ENCODE measurements at regions not wholly inside any gene's neighbourhood (a gene's known extent, or its start where the extent isn't known, plus 50 kb on each side); places are given as distances from the start of the nearest gene placed in this dataset.
"Not testable (repeated sequence)": the region's sequence is repeated elsewhere in the genome, so short reads cannot be mapped to it uniquely, and the experiment has no call there.

DNA sequence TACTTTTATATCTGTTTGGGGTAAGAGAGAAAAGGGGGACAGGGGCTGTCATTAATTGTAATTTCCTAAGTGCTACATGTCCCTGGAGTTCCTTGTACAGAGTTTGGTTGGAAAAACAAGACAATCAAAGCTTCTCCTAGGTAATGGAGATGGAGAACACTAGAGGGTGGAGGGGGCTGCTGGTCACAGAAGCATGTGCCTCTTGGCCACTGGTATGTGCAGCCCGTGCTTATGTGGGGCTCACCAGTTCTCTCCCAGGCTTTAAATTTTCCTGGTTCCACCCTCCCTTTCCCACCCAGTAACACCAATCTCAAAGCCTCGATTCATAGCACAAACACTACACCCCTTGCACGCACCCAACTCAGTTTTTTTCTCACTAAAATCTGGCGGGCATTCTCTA, 165.6 kb downstream of the SAMD5 start:
- no peak for DNase-seq

DNA sequence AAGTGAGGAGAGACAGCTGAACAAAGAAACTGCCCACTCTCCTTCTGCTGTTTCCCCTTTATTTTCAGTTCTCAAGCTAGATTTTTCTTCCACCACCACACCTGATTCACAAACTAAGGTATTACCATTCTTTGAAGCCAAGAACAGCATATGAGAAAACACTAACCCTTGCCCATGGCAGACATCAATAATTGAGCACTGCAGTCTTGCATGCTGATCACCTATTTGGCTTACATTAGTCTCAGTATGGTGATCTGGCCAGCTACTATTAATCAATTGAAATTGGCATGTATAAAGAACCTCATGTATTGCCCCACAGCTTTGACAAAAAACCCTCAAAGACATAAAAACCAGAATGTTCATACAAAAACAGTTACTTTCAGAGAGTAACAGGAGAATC, 166.3 kb downstream of the SAMD5 start:
- DNase-seq, result no peak

DNA sequence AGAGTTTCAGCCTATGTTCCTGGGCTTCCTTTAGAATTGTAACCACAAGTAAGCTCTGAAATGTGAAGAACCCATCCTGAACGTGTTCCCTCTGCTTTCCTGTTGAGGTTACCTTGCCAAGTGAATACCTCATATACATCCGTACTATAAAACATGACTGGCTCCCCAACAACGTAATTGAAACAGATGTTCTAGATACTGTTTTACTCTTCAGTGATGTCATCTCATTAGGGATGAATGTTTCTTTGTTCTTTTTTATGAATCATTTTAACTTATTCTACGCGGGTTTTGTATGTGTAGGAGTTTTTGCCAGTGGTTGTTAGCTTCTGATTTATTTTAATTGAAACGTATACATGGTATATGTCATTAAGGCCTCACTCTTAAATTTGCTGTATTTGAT, 166.8 kb downstream of the SAMD5 start:
- no peak for DNase-seq

DNA sequence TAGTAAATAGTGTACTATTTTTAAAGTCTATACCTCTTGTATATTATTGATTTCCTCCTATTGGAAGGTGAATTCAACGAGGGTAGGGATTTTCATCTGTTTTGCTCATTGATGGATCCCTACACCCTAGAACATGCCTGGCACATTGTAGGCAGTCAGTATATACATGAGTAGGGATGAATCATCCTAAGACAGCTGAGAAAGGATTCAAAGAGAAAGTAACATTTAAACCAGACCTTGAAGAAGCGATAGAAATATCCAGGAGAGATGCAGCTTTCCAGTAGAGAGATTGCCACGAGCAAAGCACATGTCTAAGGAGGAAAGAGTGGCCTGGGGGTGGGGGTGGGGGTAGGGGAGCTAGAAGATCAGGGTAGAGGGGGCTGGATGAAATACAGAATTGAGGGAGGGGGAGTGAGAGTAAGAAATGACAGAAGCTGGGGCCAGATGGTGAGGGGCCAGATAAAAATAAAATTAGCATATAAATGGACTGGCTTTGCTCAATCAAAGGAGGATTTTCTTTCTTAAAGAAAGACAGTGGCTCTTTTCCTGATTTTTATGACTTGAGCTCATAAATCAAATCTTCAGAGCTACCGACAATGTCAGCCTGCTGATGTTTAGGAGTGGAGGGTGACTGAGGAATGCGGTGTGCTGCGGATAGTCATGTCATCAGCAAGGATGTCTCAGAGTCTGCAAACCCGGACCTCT, 168.2 kb downstream of the SAMD5 start:
- no peak for DNase-seq

DNA sequence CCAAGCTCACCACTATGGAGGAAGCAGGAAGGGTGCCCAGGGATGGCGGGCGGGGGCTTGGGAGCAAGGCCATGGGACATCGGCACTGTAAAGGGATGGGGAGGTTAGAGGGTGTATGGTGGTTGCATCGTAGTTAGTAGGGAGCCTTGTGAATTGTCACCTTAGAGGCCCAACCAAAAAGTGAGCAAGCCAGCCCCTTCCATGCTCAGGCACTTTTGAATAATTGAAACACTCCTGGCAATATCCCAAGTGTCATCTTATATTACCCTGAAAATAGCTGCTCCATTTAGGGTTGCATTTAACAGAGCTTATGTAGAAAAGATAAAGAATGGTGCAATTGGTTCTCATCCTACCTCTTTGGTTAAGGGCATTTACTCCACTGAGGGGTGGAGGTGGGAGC, 169.2 kb downstream of the SAMD5 start:
- no peak for DNase-seq

DNA sequence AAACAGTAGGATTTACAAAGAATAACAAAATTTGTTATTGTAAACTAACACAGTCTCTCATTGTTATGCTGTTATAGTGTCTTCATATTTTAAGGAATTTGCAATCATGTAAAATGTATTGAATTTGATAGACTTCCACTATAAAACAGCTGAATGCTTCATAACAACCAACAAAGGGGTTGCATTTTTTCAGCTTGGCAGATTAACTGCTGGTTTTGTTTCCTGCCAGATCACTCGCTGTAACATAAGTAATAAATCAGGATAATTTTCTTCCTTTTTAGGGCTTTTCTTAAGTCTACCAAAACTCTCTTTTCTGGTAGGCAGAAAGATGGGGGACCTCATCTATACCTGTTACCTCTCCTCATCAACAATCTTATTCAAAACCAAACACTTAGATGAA, 169.8 kb downstream of the SAMD5 start:
- DNase-seq, result no peak

DNA sequence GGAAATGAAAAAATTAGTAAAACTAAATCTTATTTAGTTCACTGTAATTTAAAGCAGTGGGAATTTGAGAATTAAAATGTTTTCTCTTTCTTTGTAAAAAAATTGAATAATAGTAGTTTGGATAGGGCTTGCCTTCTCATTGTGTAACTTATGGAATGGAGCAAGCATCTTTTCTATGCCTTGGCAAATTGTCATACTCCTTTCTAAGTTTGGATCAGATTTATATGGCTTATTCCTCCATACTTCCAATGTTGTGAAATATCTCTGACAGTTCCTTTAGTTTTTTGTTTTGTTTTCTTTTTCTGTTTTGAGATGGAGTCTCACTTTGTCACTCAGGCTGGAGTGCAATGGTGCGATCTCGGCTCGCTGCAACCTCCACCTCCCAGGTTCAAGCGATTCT, 176.4 kb downstream of the SAMD5 start:
- no peak for DNase-seq

DNA sequence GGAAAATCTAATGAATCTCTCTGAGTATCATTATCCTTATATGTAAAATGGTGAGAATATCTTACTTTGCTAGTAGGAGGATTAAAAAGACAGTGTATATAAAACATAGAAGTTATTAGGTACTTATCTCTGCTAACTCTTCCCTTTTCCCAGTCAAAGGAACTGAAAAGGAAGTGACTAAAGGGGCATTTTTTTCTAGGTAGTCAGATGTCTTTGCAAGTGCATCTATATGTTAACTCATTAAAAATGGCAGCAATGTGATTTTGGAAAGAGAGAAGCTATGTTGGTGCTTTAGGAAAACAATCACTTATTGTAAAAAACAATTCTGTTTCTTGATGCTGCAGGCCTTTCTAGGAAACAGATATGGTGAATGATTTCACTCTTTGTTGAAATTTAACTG, 180.9 kb downstream of the SAMD5 start:
- DNase-seq, result no peak

DNA sequence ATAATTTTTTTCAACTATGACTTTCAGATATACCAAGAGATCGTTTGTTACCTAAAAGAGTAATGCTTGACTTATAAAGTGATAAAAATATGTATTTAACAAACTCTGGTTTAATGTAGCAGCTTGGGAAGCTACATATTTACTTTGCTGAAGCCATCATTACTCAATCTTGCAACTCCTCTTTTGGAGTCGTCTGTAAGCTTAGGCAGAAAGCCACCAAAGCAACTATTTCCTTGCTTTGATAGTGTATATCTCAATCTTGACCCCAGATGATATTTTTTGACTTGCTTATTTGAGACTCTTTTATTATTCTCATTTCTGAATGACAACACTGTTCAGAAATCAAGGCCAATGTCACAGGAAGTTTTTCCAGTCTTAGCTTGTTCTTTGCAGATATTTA, 183.0 kb downstream of the SAMD5 start:
- no peak for DNase-seq

DNA sequence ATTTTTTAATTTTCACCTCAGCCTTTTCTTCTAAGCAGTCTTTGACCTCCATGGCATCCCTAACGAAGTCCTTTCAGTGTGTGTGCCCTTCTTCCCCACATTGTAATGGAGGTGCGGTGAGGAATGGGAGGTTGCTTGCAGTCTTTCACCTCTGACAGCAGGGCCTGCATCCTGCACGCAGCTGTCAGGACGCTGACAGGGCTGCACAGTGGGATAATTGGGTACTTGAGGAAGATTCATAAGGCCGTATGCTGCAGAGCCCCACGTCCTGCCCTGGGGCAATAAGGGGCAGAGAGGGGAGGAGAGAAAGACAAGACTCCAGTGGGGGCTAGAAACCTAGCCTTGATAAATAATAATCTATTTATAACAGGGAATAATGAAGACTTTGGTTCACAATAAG, 184.7 kb downstream of the SAMD5 start:
- no peak for DNase-seq

DNA sequence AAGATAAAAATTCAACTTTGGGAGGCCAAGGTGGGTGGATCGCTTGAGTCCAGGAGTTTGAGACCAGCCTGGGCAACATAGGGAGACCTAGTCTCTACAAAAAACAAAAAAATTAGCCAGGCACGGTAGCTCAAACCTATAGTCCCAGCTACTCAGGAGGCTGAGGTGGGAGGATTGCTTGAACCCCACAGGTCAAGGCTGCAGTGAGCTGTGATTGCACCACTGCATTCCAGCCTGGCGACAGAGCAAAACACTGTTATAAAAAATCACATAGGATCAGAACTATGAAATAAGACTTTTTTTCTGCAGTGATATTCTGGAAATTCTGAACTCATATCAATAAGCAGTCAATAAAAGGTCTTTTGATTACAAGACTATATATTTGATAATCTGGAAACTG, 186.1 kb downstream of the SAMD5 start:
- DNase-seq, result not testable (repeated sequence)

DNA sequence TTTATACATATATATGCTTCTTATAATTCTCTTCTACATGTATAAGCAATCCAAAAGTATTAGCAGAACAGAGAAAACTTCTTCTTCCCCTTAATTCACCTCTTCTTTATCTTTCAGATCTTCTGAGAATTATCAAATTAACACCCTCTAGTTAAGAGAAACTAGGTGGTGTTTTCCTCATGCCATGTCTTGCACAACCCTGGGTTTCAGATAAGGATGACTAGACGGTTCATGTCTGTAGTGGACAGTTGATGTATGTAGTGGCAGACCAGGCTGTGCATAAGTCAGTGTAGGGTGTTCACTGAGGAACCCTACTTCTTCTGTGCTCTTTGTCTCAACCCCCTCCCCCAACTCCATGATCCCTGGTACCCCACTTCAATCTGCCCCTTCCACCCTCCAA, 187.3 kb downstream of the SAMD5 start:
- DNase-seq, result no peak

DNA sequence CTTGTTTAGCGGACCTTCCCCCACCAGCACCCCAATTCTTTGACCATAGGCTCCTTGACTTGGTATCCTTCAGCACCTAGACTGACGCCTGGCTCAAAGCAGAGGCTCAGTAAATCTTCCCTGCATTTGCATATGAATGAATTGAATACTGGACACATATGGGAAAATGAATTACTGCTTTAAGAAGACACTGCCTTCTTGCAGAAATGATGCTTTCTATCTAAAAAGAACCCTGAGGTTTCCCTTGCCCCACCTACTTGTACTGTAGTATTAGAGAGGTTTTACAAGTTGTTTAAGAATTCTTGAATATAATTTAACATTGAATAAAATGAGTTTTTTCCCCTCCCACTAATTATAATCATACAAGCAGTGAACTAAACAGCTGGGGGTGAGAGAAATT, 190.7 kb downstream of the SAMD5 start:
- no peak for DNase-seq

DNA sequence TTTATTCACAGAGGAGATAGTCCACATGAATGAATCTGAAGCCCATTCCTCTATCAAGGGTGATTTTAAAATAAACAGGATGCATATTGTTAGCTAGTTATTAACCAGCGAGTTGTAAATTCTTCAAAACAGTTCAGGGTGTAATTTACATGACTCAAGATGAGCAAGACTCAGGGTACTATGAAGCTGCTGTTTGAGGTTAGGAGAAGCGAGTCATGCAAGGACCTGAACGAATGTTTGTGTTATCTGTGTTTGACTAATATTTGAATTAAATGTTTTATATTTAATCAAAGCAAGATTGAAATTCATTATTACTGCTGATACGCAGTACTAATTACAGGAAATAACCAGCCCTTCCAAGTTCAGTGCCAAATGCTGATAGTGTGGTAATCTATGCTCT, 191.1 kb downstream of the SAMD5 start:
- DNase-seq, result no peak

DNA sequence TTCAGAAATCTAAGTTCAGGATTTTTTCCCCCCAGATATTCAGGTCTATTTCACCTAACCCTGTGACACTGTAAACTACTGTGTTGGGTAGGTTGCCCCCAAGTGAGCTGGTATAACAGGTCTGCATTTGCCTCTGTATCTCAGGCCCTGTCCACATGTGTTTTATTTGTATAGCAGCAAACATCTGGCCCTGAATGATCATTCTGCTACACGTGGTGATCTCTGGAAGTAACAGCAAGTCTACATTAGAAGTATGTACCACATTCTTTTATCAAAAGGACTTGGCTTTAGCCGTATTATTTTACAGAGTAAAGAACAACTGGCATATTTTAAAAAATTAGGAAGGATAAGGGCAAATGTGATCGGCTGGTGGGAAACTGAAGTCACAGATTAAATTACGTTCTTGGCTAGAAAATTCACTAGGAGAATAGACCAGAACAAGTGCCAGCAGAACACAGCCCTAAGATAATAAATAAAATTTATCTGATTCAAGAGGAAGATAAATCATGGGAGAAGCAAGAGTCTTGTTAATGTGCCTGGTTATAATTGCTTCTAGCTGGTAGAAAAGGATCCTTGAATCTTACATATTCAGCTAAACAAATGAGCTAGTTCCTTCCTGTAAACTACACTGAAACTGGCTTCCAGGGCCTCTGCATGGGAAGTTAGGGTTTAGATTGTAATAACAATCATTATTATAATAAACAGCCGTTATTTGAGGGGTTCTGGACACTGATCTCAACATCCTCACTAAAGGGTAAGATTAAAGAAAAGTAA, 192.1 kb downstream of the SAMD5 start:
- DNase-seq, result no peak

DNA sequence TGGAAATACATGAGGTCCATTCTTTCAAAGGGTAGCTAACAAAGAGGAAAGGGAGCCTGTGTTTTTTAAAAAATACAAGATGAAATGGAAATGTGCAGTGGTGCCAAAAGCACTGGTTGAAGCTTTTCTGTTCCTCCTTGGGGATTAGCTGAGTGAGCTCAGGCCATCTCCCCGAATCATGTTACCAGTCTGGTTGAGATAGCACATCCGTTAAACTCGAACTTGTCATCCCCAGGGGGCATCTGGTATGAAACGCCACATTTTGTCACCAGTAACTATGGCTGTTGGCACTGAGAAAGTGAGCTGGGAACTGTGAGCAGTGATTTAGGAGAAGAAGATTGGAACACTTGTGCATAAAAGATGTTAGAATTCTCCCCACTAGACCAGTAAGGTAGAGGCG, 196.2 kb downstream of the SAMD5 start:
- DNase-seq, result no peak

DNA sequence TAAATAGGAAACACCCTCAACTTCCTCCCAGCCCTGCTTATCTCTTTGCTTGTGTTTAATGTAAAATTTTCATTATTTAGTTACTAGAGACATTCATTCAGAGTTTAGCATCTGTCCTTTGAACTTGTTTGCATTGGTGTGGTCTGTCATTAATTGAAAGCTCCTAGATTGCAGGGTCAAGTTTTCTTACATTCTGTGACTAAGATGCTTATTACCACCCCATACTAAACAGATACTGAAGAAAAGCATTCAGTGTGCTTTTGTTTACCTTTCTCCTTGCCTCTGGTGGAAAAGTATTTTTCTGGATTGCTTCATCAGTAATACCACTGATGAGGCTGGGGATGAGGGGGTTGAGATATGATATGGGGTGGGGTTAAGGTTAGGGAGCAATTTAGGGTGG, 199.0 kb downstream of the SAMD5 start:
- no peak for DNase-seq

DNA sequence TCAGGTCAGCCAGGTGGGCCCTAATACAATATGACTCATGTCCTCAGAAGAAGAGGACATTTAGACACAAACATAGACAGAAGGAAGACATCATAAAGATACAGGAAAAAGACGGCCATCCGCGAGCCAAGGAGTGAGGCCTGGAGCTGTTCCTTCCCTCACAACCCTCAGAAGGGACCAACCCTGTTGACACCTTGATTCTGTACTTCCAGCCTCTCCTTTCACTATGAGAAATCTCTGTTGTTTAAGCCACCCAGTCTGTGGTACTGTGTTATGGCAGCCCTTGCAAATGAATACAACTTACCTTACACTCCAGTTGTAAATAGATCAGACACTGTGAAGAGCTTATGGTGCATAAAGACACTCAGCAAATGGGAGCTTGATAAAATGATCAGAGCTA, 199.7 kb downstream of the SAMD5 start:
- DNase-seq, result no peak

DNA sequence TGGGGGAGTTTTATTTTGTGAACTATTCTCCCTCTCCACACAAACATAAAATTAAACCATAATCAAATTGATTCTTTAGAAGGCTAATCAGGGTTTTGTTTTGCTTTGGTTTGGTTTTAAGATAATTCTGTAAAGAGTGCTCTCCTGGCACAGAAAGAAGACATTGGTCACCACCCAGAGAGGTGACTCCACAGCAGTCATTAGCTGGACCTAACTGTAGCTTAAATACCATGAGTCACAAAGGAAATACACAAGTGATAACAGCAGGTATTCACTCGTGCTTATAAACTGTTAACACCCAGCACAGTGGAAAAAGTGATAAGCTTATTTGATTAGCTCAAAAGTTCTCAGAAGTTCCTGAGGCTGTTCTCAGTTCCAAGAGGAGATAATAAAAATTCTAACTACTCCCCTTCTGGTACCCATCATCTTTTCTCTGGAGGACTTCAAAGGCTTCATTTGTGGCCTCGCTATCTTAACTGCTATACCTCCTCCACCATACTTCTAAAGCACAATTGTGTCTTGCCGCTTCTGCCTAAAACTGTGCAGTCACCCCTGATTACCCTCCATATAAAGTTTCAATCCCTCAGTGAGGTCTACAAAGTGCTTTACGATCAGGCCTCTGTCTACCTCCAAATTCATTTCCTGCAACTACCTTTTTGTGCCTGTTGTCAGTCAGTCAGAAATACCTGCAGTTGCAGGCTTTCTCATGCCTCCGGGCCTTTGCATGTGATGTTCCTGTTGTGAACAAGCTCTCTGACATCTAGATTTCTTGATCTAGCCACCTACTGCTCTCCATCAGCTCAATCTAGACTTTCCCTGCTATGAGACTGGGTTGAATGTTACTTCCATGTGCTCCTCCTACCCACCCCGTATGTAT, 201.1 kb downstream of the SAMD5 start:
- no peak for DNase-seq

DNA sequence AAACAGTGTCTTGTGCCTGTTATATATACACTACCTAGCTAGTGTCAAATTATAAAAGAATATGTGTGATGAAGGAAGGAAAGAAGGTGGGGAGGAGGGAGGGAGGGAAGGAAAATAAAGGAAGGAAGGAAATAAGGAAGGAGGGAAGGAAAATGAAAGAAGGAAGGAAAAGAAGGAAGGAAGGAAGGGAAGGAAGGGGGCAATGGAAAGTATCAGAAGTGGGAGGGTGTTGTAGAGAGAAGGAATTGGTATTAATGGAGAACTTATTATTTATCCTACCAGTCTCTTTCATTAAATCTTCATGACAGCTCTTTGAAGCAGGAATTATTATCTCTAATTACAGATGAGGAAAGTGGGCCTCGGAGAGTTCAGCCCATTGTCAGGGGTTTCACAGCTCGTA, 202.4 kb downstream of the SAMD5 start:
- no peak for DNase-seq

DNA sequence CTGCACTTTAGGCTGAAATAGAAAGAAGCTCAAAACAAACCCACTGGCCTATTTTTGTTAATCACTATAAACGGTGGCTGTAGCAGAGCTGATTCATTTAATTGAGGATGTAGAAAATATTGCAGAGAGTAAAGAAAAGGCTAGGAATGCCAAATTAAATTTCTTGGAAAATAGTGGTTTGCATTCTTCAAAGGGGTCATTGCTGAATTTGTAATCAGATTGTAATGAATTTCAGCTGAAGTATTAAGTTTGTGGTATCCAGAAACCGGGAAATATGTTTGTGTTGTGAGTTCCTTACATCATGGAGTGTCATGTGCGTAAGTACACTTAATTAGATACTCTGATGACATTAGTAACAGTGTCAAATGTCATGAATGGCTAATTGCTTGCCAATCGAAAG, 203.0 kb downstream of the SAMD5 start:
- no peak for DNase-seq

DNA sequence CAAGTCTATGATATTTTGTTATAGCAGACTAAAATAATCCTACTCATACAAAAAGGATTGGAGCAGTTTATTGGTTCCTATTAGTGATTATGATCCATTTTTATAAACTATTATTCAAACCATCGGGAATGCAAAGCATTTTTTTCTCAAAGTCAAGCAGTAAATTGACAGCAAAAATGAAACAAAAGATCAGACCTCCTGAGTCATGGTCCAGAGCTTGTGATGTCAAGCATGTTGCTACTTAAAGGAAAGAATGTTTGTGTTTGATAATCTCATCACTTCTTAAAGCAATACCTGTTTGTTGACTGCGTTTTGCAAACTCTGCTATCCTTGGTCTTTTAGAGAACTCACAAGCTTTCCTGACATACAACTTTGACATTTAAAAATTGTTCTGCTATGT, 204.4 kb downstream of the SAMD5 start:
- no peak for DNase-seq

DNA sequence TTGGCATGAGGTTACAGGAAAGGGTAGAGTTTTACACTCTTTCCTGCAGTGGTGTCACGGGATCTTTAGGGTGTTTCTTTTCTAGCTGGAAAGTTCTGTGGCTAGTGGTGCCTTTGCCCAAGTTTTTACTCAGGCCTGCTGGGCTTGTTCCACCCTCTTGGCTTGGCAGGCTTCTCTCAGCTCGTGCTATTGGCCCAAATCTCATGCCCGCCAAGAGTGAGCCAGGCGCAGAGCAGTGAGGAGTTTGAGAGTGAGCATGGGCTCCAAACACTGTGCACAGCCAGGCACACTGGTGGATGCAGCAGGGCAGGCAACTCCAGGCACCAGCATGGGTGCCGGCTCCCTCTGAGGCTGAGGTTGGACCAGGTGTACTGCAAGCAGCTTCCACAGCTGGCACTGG, 206.5 kb downstream of the SAMD5 start:
- DNase-seq, result no peak

DNA sequence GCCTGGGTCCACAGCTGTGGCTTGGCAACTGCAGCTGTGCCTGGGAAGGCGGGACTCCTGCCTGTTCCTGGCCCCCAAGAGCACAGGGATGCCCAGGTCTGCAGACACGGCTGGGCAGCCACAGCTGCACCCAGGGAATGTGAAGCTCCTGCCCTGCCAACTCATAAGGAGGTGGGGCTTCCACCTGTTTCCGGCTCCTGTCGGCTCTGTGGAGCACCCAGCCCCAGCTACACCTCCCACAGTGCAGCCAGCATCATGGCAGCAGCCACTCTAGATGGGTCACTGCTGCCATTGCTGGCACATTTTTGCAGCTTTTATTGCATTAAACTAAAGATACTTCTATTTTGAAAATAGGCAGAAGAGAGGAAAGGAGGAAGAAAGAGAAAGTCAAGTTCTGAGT, 207.9 kb downstream of the SAMD5 start:
- no peak for DNase-seq

All from NCI-H2029 treated with DMSO at 0.1 percent for 48 hours (cell line).